Stomach (tissue), 4 donors: ENCODE measurements at regions not wholly inside any gene's neighbourhood (a gene's known extent, or its start where the extent isn't known, plus 50 kb on each side); places are given as distances from the start of the nearest gene placed in this dataset.

Experiments
- CTCF ChIP-seq, 7 experiments: fragments of 450-650 bp in 4 of 7; fragments of 200-600 bp in 3 of 7; sonication (generic) in 3 of 7; IDR thresholded peaks; one replicate each; pipeline ENCODE4 v1.5.1; 2016 to 2019; ENCODE audit warnings: antibody characterized with exemption in 7 of 7, control low read depth in 2 of 7, mild to moderate bottlenecking in 1 of 7
- POLR2A ChIP-seq, 4 donors: fragments of 450-650 bp; IDR thresholded peaks; one replicate each; pipeline ENCODE4 v1.6.1; 2016; ENCODE audit warnings: antibody characterized with exemption in 4 of 4, control low read depth in 2 of 4, mild to moderate bottlenecking in 1 of 4, moderate library complexity in 1 of 4
- POLR2AphosphoS5 ChIP-seq, 3 donors: sonication (generic); formaldehyde crosslinking; IDR thresholded peaks; one replicate each; pipeline ENCODE4 v1.6.1; 2016; ENCODE audit warnings: antibody characterized with exemption in 3 of 3

- no peak for TF ChIP-seq CTCF (IDR thresholded peaks at IDR 0.05)
- no peak for TF ChIP-seq POLR2A (IDR thresholded peaks at IDR 0.05)
- TF ChIP-seq POLR2AphosphoS5 (IDR thresholded peaks at IDR 0.05): no peak
These were observed 122.5 kb upstream of the GNAO1 start for GRCh38 chr16:56068816-56069215.
